NCI-H2029 treated with DMSO at 0.1 percent for 48 hours (cell line): ENCODE measurements at regions not wholly inside any gene's neighbourhood (a gene's known extent, or its start where the extent isn't known, plus 50 kb on each side); places are given as distances from the start of the nearest gene placed in this dataset.
"Not testable (repeated sequence)": the region's sequence is repeated elsewhere in the genome, so short reads cannot be mapped to it uniquely, and the experiment has no call there.

ENCODE experiments used
- DNase-seq: peaks from one replicate; lab custom pipeline; 2025; lab: John Stamatoyannopoulos, UW

DNA sequence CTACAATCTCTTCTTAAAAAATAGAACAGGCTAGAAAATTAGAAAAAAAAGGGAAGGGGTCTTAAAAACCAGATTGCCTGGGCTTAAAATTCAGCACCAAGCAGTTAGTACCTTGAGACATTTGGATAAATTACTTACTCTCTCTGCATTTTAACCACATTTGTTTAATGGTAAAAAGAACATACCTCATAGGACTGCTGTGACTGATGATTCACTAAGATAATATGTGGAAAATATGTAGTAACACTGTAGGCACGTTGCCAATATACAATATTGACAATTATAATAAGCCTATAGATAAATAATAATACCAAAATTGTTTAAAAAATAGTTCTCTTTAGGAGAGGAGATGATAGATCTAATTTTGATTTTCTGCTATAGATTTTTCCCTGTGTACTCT is 750.4 kb downstream of the TENT5A start:
- DNase-seq = no peak

DNA sequence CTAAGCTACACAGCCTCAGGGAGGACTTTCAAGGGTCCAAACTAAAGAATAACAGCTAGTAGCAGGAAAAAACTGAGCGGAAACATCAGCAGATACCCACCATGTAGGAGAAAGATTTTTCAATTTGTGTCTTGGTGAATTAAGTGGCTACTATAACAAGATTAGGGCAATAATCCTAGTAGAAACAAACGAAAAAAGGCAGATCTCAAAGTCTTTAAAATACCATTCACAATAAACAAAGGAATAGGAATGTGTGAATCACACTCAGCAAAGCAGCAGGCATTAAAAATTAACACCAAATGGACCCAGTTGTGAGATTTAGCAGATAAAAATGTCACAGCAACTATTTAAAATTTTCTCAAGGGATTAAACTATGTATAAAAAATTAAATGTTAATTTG is 761.2 kb downstream of the TENT5A start:
- DNase-seq = no peak

- no peak for DNase-seq
These were observed 763.6 kb downstream of the TENT5A start for GRCh38 chr6:80988892-80989291.

DNA sequence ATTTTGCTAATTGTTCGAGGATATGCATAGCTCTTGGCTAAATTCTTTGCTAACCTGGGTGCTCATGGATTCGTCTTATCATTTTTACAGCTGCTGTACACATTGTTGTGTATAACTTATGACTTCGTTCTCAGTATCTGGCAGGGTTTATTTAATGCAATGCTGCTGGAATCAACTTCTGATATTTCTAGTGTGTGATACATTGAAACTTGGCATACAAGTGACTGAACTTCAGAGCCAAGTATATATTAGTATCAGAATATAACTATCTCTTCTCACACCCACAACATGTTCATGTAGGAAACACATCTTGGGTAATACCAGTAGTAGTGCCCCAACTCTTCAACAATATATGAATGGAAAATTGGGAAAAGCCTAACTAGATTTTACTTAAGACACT is 764.2 kb downstream of the TENT5A start:
- DNase-seq = no peak

DNA sequence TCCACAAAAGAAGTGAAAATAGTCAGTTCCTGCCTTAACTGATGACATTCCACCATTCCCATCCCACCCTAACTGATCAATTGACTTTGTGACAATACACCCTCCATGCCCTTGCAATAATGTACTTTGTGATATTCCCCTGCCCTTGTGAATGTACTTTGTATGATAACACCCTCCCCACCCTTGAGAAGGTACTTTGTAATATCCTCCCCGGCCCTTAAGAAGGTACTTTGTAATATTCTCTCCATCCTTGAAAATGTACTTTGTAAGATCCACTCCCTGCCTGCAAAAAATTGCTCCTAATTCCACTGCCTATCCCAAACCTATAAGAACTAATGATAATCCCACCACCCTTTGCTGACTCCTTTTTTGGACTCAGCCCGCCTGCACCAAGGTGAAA is 771.3 kb downstream of the TENT5A start:
- DNase-seq = not testable (repeated sequence)

GRCh38 chr6:80976336-80976735 is 776.1 kb downstream of the TENT5A start:
- no peak for DNase-seq

GRCh38 chr6:80974579-80974978 is 777.9 kb downstream of the TENT5A start:
- DNase-seq = no peak

- peak; percentile 90 for DNase-seq
These were observed 783.0 kb downstream of the TENT5A start for GRCh38 chr6:80969439-80969838.

DNA sequence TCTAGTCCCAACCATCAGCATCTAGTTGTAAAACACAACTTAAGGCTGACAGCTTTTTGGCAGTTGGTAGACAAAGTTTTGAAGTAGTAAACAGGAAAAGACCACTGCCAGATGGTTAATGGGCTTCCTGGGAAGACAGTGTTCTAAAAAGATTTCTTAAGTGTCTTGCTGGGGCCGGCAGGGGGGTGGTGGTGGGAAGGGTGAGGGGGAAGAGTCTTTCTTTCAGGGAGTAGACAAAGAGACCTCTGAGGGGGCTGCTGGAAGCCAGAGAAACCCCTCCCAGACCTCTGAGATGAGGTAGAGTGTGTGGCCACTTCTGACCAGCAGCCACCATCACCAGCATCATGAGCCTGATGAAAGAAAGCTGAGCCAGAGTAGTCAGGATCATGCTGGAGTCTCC is 784.9 kb downstream of the TENT5A start:
- DNase-seq = no peak

GRCh38 chr6:80962382-80962781 is 790.1 kb downstream of the TENT5A start:
- no peak for DNase-seq

DNA sequence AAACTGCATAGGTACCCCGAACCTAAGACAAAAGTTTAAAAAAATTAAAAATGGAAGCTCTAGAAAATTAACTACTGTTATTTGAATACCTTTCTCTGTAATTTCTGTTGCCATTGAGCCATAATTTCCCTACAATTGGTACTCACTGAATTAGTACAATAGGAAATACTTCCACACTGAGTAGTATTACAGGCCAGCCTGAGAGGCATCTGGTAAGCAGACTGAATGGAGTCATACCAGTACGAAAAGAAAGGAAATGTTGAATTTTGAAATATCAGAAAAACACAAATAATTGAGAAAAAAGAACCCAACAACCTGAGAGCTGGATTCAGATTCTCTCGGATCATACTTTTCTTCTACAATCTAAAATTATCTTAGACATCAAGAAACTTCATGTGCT is 791.3 kb downstream of the TENT5A start:
- no peak for DNase-seq

DNA sequence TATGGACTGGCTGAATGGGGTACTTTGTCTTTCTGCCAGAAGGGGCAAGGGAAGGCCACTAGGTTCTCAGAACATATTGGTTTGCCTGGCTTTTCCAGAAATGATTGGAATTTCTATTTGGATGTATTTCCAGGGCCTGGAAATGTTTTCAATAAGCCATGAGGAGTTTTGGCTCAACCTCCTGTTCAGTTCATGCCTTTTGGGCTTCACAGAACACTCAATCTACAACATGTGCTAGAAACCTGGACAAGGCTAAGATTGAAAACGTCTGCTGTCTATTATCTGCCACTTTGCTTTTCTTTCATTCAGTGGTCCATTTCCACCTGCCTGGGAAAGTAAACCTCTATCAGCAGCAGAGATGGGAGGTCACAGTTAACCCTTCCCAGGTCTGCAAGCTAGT is 793.4 kb downstream of the TENT5A start:
- no peak for DNase-seq

GRCh38 chr6:80956898-80957297 is 795.6 kb downstream of the TENT5A start:
- no peak for DNase-seq

GRCh38 chr6:80952479-80952878 is 800.0 kb downstream of the TENT5A start:
- DNase-seq = not testable (repeated sequence)

DNA sequence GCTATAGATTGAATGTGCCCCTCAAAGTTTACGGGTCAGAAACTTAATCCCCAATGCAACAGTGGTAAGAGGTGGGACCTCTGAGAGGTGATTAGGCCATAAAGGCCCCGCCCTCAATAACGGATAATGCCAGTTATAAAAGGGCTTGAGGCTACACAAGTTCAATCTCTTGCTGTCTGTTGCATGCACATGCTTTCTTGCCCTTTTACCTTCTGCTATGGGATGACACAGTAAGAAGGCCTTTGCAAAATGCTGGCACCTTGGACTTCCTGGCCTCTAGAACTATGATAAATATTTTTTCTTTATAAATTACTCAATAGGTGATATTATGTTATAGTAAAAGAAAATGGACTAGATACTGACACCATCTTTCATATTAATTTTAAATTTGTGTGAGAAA is 806.1 kb downstream of the TENT5A start:
- DNase-seq = no peak

GRCh38 chr6:80942911-80943310 is 809.6 kb downstream of the TENT5A start:
- no peak for DNase-seq

- DNase-seq = no peak
These were observed 811.5 kb downstream of the TENT5A start for GRCh38 chr6:80940976-80941375.

DNA sequence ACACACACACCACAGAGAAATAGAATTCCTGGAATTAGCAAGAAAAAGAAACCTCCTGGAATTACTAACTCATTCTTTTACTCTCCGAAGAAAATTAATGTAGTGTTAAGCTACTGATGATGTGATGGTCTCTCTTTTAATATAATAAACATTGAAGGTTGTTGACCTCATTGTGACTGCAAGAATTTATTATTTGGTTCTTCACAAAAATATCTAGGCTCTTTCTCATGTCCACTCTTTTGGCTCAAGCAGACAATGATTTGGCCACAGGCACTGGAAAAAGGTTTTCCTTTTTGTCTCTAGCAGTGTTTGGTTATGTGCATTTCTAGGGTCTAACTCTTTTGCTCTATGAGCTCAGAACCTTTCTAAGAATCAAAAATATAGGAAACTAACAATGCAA is 811.9 kb downstream of the TENT5A start:
- no peak for DNase-seq

DNA sequence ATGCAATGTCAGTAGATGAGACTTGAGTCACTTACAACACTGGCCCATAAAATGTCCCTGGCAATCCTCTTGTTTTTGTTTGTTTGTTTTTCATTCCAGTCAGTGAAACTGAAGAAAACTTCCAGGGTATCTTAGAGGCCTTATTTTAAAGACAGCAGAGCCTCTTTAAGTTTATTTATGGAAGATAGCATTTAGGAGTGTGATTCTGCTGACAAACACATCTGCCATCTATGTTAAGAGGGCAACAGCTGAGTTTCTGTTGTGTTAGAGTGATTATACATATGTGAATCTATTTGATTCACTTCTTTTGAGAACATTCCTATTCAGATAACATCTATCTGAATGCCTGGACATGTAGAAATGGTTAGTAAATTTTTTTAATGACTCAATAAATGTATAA is 812.6 kb downstream of the TENT5A start:
- no peak for DNase-seq

DNA sequence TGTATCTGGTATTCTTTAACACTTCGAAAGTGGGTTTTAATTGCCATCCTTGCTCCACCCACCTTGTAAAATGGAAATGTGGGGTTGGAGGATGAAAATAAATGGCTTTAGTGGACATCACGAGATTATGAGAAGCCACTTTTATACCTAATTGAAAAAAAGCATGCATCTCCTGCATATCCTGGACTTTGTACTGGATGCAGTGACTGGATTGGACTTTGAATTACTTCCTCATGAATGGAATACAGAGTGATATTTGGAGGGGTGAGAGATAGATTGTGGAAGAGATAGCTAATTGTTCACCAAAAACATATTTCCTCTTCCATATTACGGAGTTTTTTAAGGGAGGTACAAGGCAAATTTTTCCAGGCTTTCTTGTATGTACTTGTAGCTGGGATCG is 813.0 kb downstream of the TENT5A start:
- no peak for DNase-seq

GRCh38 chr6:80938131-80938530 is 814.4 kb downstream of the TENT5A start:
- no peak for DNase-seq

DNA sequence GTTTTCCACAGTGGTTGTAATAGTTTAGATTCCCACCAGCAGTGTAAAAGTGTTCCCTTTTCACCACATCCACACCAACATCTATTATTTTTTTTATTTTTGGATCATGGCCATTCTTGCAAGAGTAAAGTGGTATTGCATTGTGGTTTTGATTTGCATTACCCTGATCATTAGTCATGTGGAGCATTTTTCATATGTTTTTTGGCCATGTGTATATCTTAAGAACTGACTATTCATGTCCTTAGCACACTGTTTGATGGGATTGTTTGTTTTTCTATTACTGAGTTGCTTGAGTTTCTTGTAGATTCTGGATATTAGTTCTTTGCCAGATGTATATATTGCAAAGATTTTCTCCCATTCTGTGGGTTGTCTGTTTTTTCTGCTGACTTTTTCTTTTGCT is 820.1 kb downstream of the TENT5A start:
- no peak for DNase-seq

DNA sequence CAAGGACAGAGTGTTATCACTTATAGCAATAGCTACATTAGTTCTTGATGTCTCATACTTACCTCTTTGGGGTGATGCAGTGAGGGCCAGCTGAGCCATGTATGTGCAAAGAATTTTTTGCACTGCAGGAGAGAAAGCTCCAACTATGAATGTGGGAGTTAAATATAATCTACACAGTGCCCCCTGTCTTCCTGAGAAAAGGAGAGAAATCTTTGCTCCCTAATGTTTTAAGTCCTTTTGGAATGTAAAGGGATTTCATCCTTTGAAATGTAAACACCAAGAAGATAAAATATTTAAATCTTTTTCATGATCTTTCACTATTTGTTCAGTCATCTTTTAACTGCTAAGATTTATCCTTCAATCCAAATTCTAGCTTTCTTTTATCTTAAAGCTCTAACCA is 822.1 kb downstream of the TENT5A start:
- no peak for DNase-seq

GRCh38 chr6:80923816-80924215 is 817.3 kb downstream of the BCKDHB start:
- DNase-seq = no peak

DNA sequence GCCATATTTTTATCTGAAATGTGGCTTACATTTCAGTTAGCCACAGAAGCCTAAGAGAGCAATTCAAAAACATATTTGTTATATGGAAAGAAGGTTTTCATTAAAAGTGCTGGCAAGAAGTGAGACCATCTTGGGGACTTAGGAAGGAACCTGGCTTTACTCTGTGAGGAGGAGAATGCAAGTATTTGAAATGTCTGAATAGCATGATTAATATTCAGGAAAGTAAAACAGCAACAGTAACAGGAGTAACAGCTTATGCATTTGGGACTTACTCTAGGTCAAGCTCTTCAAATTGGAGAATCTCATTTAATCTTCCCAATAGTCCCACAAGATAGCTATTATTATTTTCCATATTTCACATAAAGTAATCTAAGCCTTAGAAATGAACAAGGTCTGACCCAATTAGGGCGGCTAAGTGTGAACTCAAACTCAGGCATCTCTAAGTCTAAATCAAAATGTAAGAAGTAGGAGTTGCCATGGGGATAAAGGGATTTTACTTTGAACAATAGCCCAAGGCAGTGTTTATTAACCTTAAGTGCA is 816.5 kb downstream of the BCKDHB start:
- no peak for DNase-seq
